Ishikawa (cell line): ENCODE measurements at regions not wholly inside any gene's neighbourhood (a gene's known extent, or its start where the extent isn't known, plus 50 kb on each side); places are given as distances from the start of the nearest gene placed in this dataset.

Experiments used
- CEBPB ChIP-seq: IDR thresholded peaks from 2 replicates; pipeline ENCODE4 v1.6.1; 2012
- CREB1 ChIP-seq: IDR thresholded peaks from 2 replicates; pipeline ENCODE4 v1.6.1; 2012; ENCODE audit warnings: low read depth
- EP300 ChIP-seq: IDR thresholded peaks from 2 replicates; pipeline ENCODE4 v1.6.1; 2012; ENCODE audit warnings: borderline replicate concordance
- FOXM1 ChIP-seq: IDR thresholded peaks from 2 replicates; pipeline ENCODE4 v1.6.1; 2012; ENCODE audit warnings: low read depth, borderline replicate concordance
- MAX ChIP-seq: IDR thresholded peaks from 2 replicates; pipeline ENCODE4 v1.6.1; 2012
- NFIC ChIP-seq: IDR thresholded peaks from 2 replicates; pipeline ENCODE4 v1.6.1; 2012
- RAD21 ChIP-seq: IDR thresholded peaks from 2 replicates; pipeline ENCODE4 v1.6.1; 2012; ENCODE audit warnings: low read depth
- REST ChIP-seq: IDR thresholded peaks from 2 replicates; pipeline ENCODE4 v1.6.1; 2012; ENCODE audit warnings: low read depth, mild to moderate bottlenecking
- TAF1 ChIP-seq: IDR thresholded peaks from 2 replicates; pipeline ENCODE4 v1.6.1; 2012; ENCODE audit warnings: low read depth, mild to moderate bottlenecking
- TCF12 ChIP-seq: IDR thresholded peaks from 2 replicates; pipeline ENCODE4 v1.6.1; 2012; ENCODE audit warnings: low read depth
- TEAD4 ChIP-seq: IDR thresholded peaks from 2 replicates; pipeline ENCODE4 v1.6.1; 2012
- USF1 ChIP-seq: IDR thresholded peaks from 2 replicates; pipeline ENCODE4 v1.6.1; 2012
- YY1 ChIP-seq: IDR thresholded peaks from 2 replicates; pipeline ENCODE4 v1.6.1; 2012; ENCODE audit warnings: low read depth
- ZBTB7A ChIP-seq: IDR thresholded peaks from 2 replicates; pipeline ENCODE4 v1.6.1; 2012; ENCODE audit warnings: low read depth

DNA sequence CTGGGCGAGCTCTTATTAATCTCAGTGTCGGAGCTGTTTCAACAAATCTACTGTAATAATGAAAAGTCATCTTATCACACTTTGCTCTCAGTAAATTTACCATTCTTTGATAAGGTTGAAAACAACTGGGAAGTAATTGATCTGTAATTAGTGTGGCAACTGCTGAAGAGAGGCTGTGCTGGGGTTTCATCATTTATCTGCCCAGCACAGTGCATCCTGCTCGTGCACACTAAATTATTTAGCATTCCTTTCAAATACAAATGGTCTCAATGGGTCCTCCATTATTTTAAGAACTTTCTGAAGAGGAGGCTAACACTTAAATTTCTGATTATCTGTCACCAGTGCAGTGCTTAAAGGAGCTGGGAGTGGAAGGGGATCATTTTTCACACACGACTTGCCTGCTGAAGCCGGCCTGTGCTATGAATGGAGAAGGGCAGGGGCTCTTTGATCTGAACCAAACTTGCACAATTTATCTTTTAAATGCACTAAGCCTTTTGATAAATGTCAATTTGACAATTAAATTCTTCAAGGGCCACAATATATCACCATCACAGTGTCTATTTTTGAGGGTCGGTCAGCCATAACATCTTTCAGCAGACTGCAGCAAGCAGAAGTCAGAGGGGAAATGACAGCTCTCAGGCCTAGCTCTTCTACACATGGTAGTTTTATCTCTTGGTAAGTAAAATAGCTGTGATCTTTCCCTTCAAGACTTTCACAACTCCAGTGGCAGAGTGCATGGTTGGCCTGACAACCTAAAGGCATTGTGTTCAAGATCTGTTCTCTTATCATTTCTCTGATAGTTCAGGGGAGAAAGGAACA is 106.4 kb upstream of the EFNA5 start:
- no peak for TF ChIP-seq YY1
- TF ChIP-seq ZBTB7A, result no peak
- no peak for TF ChIP-seq REST
- no peak for TF ChIP-seq EP300
- TF ChIP-seq RAD21, result no peak
- no peak for TF ChIP-seq TEAD4
- TF ChIP-seq CEBPB, result no peak
- no peak for TF ChIP-seq FOXM1
- no peak for TF ChIP-seq MAX
- TF ChIP-seq USF1, result no peak
- no peak for TF ChIP-seq CREB1
- TF ChIP-seq NFIC, result no peak
- no peak for TF ChIP-seq TAF1
- TF ChIP-seq TCF12, result no peak
